ENCODE measurements at regions not wholly inside any gene's neighbourhood (a gene's known extent, or its start where the extent isn't known, plus 50 kb on each side); places are given as distances from the start of the nearest gene placed in this dataset.

- peak overlapping the region in 1 of 2 donors; percentile 3 for H3K4me3 ChIP-seq
- H3K36me3 ChIP-seq, result no peaks in the 10 kb centered on the region
- H3K27ac ChIP-seq, result peak overlapping the region; percentile 7 to 29
- intact Hi-C loops (cut with DNase I; ENCODE audit: low total_unique reads), result no loop called here
- no peak for TF ChIP-seq POLR2A (IDR thresholded peaks at IDR 0.05)
- TF ChIP-seq, protein P1, sequence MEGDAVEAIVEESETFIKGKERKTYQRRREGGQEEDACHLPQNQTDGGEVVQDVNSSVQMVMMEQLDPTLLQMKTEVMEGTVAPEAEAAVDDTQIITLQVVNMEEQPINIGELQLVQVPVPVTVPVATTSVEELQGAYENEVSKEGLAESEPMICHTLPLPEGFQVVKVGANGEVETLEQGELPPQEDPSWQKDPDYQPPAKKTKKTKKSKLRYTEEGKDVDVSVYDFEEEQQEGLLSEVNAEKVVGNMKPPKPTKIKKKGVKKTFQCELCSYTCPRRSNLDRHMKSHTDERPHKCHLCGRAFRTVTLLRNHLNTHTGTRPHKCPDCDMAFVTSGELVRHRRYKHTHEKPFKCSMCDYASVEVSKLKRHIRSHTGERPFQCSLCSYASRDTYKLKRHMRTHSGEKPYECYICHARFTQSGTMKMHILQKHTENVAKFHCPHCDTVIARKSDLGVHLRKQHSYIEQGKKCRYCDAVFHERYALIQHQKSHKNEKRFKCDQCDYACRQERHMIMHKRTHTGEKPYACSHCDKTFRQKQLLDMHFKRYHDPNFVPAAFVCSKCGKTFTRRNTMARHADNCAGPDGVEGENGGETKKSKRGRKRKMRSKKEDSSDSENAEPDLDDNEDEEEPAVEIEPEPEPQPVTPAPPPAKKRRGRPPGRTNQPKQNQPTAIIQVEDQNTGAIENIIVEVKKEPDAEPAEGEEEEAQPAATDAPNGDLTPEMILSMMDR (IDR thresholded peaks at IDR 0.05), result no peak
- no peak for DNase-seq
- H3K27me3 ChIP-seq, result no peaks in the 10 kb centered on the region
- H3K4me1 ChIP-seq, result no peaks in the 10 kb centered on the region
- no peaks in the 10 kb centered on the region for H3K9me3 ChIP-seq
Observed at GRCh38 chr5:67475489-67475888, 278.9 kb upstream of the CD180 start.

DNA sequence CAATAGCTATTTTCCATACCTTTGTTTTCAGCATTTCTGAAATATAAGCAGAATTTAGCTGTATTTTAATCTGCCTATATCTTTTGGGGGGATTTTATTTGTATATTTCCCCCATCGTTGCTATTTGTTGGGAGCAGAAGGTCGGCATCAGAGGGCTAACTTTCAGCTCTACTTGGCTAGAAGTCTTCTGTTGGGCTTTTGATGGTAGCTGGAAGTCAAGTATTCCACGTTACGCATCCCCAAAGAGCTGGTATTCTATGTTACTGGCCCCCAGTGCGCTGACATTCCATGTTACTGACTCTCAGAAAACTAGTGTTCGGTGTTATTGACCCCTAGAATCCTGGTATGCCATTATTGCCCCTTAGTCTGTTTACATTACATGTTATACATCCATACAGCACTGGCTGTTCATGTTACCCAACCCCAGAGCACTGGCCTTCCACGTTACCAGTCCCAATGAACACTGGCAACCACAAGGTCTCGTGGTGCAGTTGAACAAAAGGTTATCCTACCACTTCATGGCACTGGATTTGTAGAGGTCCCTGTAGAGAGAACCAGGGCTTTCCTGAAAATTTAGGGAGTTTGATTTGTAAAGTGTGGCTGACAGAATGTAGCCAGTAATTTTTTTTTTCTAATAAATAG is 278.1 kb upstream of the CD180 start:
- H3K4me1 ChIP-seq, result no peaks in the 10 kb centered on the region
- H3K36me3 ChIP-seq, result no peaks in the 10 kb centered on the region
- no peaks in the 10 kb centered on the region for H3K27me3 ChIP-seq
- no peak overlapping the region for H3K27ac ChIP-seq
- no peak for TF ChIP-seq POLR2A (IDR thresholded peaks at IDR 0.05)
- TF ChIP-seq, protein P1 (IDR thresholded peaks at IDR 0.05), result no peak
- intact Hi-C loops (cut with DNase I; ENCODE audit: low total_unique reads), result no loop called here
- no peak overlapping the region for H3K4me3 ChIP-seq
- H3K9me3 ChIP-seq, result no peaks in the 10 kb centered on the region
- no peak for DNase-seq

DNA sequence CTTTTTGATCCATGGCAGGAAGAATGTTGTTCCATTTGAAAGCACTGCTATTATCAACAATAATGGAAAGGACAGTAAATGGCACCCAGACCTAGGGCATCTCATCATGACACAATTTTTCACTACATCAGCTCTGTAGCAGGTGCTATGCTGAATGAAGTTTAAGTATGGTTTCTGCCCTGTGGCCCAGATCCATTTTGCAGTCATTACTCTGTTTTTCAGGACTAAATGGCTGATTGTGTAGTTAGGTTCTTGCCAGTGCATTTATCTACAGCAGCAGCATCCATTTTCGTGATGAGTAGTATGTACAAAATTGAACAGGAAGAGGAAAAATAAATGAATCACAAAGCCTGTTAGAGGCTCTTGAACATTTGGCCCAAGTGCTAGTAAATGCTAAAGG is 270.5 kb upstream of the CD180 start:
- TF ChIP-seq, protein P1 (IDR thresholded peaks at IDR 0.05), result no peak
- TF ChIP-seq POLR2A (IDR thresholded peaks at IDR 0.05), result no peak
- intact Hi-C loops (cut with DNase I; ENCODE audit: low total_unique reads), result no loop called here
- H3K4me1 ChIP-seq, result no peaks in the 10 kb centered on the region
- no peaks in the 10 kb centered on the region for H3K27me3 ChIP-seq
- DNase-seq, result no peak
- H3K9me3 ChIP-seq, result no peaks in the 10 kb centered on the region
- no peak overlapping the region for H3K27ac ChIP-seq
- H3K4me3 ChIP-seq, result no peak overlapping the region
- H3K36me3 ChIP-seq, result no peaks in the 10 kb centered on the region

DNA sequence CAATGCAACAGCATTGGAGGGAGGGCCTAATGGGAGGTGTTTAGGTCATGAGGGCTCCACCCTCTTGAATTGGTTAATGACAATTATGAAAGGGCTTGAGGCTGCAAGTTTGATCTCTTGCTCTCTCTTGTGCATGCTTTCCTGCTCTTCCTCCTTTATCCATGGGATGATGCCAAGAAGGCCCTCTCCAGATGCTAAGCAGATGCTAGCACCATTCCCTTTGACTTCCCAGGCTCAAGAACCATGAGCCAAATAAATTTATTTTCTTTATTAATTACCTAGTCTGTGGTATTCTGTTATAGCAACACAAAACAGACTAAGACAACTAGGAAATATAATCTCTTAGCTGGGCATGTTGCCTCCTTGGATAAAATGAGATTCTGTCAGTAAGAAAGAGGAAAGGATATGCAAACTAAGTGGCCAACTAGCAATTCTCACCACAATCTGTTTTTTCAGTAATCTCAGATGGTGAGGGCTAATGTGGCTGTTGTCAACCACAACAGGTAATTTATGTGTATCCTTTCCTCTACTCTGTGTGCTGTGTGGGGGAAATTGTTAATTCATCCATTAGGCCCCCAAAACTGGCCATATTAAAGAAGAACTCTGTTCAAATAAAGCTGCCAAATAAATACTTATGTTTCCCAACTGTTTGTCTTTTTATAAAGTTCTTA is 269.1 kb upstream of the CD180 start:
- H3K27me3 ChIP-seq, result no peaks in the 10 kb centered on the region

DNA sequence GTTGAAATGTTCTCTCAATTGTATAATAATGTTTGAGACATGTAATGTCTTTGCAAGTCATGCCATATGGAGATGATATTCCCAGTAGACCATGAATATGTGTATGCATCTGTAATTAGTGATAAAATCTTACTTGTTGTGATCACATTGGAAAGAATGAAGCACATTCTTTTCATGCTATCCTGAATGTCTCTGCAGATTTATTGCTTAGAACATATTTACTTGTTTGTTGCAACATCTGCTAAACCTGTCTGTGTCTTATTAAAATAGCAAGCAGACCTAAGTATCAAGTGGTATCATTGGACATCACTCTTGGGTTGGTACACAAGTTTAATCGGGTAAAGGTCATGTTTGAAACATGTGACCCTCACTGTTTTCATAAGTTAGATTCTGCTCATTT is 265.5 kb upstream of the CD180 start:
- H3K27ac ChIP-seq, result no peak overlapping the region
- no peak for DNase-seq
- H3K27me3 ChIP-seq, result no peaks in the 10 kb centered on the region
- no peaks in the 10 kb centered on the region for H3K4me1 ChIP-seq
- TF ChIP-seq, protein P1 (IDR thresholded peaks at IDR 0.05), result no peak
- TF ChIP-seq POLR2A (IDR thresholded peaks at IDR 0.05), result no peak
- H3K4me3 ChIP-seq, result no peak overlapping the region
- no peaks in the 10 kb centered on the region for H3K9me3 ChIP-seq
- intact Hi-C loops (cut with DNase I; ENCODE audit: low total_unique reads), result no loop called here
- no peaks in the 10 kb centered on the region for H3K36me3 ChIP-seq

More for the DNA sequence above, 269.1 kb upstream of the CD180 start:
- Histone ChIP-seq H3K9me3 (no peaks in the 10 kb centered on the region), H3K36me3 (no peaks in the 10 kb centered on the region), H3K27ac (no peak overlapping the region), H3K4me3 (no peak overlapping the region), H3K4me1 (no peaks in the 10 kb centered on the region)
- TF ChIP-seq, protein P1 (IDR thresholded peaks at IDR 0.05), result no peak
- no peak for TF ChIP-seq POLR2A (IDR thresholded peaks at IDR 0.05)
- peak in 1 of 2 donors; percentile 16 for DNase-seq
- intact Hi-C loops (cut with DNase I; ENCODE audit: low total_unique reads), result no loop called here

Data from uterus (tissue), 3 donors.